ENCODE measurements at regions not wholly inside any gene's neighbourhood (a gene's known extent, or its start where the extent isn't known, plus 50 kb on each side); places are given as distances from the start of the nearest gene placed in this dataset.
A peak's percentile ranks its signal among the peaks of the same experiment; 100 is the strongest.

DNA sequence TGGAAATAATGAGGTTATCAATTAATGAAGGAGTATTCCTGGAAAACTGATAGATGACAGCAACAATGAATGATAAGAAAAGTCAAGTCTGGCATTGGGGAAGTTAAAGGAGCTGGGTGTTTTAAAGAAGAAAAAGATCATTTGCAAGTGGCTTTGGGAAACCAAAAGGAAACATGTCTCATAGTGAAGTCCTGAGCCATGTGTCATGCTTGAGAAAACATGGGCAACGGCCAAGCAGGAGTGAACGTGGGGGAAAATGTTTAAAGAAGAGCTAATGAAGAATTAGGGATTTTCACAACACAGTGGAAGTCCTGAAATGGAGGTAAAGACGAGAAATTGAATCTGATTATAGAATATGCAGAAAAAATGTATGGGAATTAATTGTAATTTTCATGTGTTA lies 1383.2 kb upstream of the CELF2 start:
- ChIA-PET CTCF (interaction anchor here (0.6 to 0.8 kb wide), 2 partner anchors 17 to 746 kb away, joined by 3 read pairs; no protein-coding TSS in a partner anchor), POLR2A (ENCODE audit: unreplicated experiment) (no interaction called here)
- BruUV-seq (replicated peaks) = no TSS peak
- no peak overlapping the region for H2AK5ac ChIP-seq (ENCODE audit: low read depth, low read length)
- peak overlapping the region; percentile 84 for H2BK5ac ChIP-seq (ENCODE audit: low read depth, low read length, poor library complexity, severe bottlenecking)
- no peaks in the 10 kb centered on the region for H3K79me1 ChIP-seq (ENCODE audit: low read depth in 1 of 2, low read length in 2 of 2)
- H2AFZ ChIP-seq (replicated peaks; ENCODE audit: low read length, poor library complexity) = no peak overlapping the region
- peak overlapping the region; percentile 83; the same call in 2 of the 3 replicates for H2BK15ac ChIP-seq (ENCODE audit: low read depth, low read length)
- peak overlapping the region; percentile 84 for H3K4ac ChIP-seq (ENCODE audit: low read depth, low read length)
- no peak for TF ChIP-seq RAD21 (IDR thresholded peaks at IDR 0.05; ENCODE audit: low read length)
- TF ChIP-seq FOS (IDR thresholded peaks at IDR 0.05; ENCODE audit: low read depth, low read length) = peak; percentile 66
- no peak for TF ChIP-seq SMC3 (IDR thresholded peaks at IDR 0.05; ENCODE audit: low read depth, low read length)
- no peak for TF ChIP-seq RCOR1 (IDR thresholded peaks at IDR 0.05; ENCODE audit: insufficient replicate concordance, low read length)
- TF ChIP-seq CEBPB (IDR thresholded peaks at IDR 0.05; ENCODE audit: low read depth, low read length) = 0 out of 2 replicates have a peak, but pooled peaks have one; percentile 6
- 0 out of 2 replicates have a peak, but pooled peaks have one; percentile 23 for TF ChIP-seq BHLHE40 (IDR thresholded peaks at IDR 0.05; ENCODE audit: low read depth, low read length)
- H3K4me2 ChIP-seq (ENCODE audit: low read depth, low read length) = peak overlapping the region; percentile 39; the same call in 1 of the 2 replicates
- H4K20me1 ChIP-seq (ENCODE audit: insufficient read depth, low read length) = no peaks in the 10 kb centered on the region
- peak overlapping the region; percentile 94 for H2BK20ac ChIP-seq (ENCODE audit: low read depth, low read length)
- peak overlapping the region; percentile 33; the same call in 1 of the 2 replicates for H3K56ac ChIP-seq (ENCODE audit: extremely low read depth, insufficient read depth, low read length)
- peak overlapping the region; percentile 64 for H4K91ac ChIP-seq (ENCODE audit: insufficient read depth, low read depth, low read length)
- H3K9me3 ChIP-seq (ENCODE audit: control insufficient read depth, insufficient read depth, low read length) = peaks cover 3% of the 10 kb centered on the region; the same call in 1 of the 2 replicates
- intact Hi-C loops (cut with micrococcal nuclease) = no loop called here
- H3K18ac ChIP-seq (ENCODE audit: low read depth, low read length) = peak overlapping the region; percentile 82
- H2BK120ac ChIP-seq (ENCODE audit: low read depth, low read length) = peak overlapping the region; percentile 79
- no peak overlapping the region for H3K4me3 ChIP-seq (ENCODE audit: insufficient read depth, low read depth, low read length)
- 0% methylated on average over 1 of the region's 3 CpGs; no CpG with 5 or more reads in 1 of the 2 experiments for WGBS, 2 experiments (ENCODE audit: extremely low coverage in 2 of 2, insufficient read length in 1 of 2)
- H4K8ac ChIP-seq (ENCODE audit: low read depth in 2 of 2, low read length in 2 of 2) = peak overlapping the region; percentile 53 to 65
- DNase-seq (peak; percentile 90), ATAC-seq (ENCODE audit: low read depth) (peak; percentile 80)
- dilution Hi-C loops (cut with HindIII; ENCODE audit: low sequenced_read_pairs, unreplicated experiment) = no loop called here
- H3K23ac ChIP-seq (ENCODE audit: low read depth, low read length) = peak overlapping the region; percentile 44; the same call in 1 of the 2 replicates
- peak overlapping the region; percentile 71; the same call in 1 of the 2 replicates for H4K5ac ChIP-seq (ENCODE audit: low read depth, low read length)
- H3K9me1 ChIP-seq (ENCODE audit: insufficient read depth, low read length) = no peaks in the 10 kb centered on the region; the same call in 1 of the 2 replicates
- peaks cover 5% of the 10 kb centered on the region for H3K4me1 ChIP-seq (ENCODE audit: control insufficient read depth, insufficient read depth, low read length)
- H3K14ac ChIP-seq (replicated peaks; ENCODE audit: low read depth, low read length) = peak overlapping the region; percentile 78; the same call in 1 of the 2 replicates
- no peak overlapping the region for H2AK9ac ChIP-seq (replicated peaks; ENCODE audit: low read depth, low read length, poor library complexity)
- peak overlapping the region; percentile 71; the same call in 1 of the 2 replicates for H3K27ac ChIP-seq (ENCODE audit: insufficient read depth, low read length)
- in situ Hi-C loops (cut with MboI; ENCODE audit: low sequenced_read_pairs) = no loop called here
- H3K9ac ChIP-seq (ENCODE audit: low read depth, low read length) = no peak overlapping the region
- no peaks in the 10 kb centered on the region for H3K36me3 ChIP-seq (ENCODE audit: control insufficient read depth, insufficient read depth, low read length)
- no peaks in the 10 kb centered on the region for H3K27me3 ChIP-seq (ENCODE audit: control insufficient read depth, insufficient read depth, low read length)

Measured in IMR-90 (cell line).